GM21786 (cell line): ENCODE measurements at regions not wholly inside any gene's neighbourhood (a gene's known extent, or its start where the extent isn't known, plus 50 kb on each side); places are given as distances from the start of the nearest gene placed in this dataset.

Source experiments
- ATAC-seq: cut with Tn5 transposase; IDR thresholded peaks from one replicate; pipeline ENCODE4 v1.9.1; 2021; ENCODE audit not compliant: unreplicated experiment

GRCh38 chr14:97283841-97284240 lies 486.7 kb downstream of the VRK1 start:
- no peak for ATAC-seq

DNA sequence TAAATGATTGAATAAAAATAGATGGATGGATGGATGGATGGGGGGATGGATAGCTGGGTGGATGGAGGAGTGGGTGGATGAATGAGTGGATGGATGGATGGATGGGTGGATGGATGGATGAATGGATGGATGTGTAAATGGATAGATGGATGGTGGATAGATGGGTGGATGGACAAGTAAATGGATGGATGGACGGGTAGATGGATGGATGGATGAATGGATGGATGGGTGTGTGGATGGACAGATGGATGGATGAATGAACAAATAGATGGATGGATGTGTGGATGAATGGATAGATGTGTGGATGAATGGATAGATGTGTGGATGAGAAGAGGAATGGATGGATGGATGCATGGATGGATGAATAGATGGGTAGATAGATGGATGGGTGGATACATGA lies 490.8 kb downstream of the VRK1 start:
- ATAC-seq, result no peak

DNA sequence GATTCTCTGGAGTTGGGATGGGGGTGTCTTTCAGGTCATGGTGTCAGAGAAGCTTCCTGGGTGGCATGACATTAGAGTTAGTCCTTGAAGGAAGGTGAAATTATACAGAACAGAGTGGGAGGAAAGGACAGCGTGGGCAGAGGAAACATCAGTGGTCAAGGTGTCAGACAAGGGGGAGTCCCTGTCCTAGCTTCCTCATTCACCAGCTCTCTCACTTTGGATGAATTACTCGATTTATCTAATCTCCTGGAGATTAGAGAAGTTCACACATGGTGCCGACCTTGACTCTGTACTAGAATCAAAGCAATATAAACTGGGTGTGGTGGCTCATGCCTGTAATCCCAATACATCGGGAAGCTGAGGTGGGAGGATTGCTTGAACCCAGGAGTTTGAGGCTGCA lies 492.9 kb downstream of the VRK1 start:
- no peak for ATAC-seq

DNA sequence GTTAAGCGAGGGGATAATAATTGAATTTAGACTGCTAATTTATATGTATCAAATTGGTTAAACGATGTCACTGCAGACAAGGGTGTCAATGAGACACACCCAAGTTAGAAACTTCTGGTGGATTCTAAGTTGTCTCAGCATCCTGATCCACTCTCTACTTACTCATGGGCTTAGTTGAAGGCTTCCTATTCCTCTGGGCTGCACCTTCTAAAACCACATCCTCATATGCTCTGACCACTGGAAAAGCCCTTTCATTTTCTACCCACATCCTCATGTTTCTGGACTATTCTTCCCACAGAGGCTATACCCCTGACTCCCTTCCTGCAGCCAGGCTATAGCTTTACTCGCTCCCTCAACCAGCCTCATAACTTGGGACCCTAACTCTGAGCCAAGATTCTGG lies 493.8 kb downstream of the VRK1 start:
- no peak for ATAC-seq

GRCh38 chr14:97293659-97294058 lies 496.5 kb downstream of the VRK1 start:
- ATAC-seq, result no peak

DNA sequence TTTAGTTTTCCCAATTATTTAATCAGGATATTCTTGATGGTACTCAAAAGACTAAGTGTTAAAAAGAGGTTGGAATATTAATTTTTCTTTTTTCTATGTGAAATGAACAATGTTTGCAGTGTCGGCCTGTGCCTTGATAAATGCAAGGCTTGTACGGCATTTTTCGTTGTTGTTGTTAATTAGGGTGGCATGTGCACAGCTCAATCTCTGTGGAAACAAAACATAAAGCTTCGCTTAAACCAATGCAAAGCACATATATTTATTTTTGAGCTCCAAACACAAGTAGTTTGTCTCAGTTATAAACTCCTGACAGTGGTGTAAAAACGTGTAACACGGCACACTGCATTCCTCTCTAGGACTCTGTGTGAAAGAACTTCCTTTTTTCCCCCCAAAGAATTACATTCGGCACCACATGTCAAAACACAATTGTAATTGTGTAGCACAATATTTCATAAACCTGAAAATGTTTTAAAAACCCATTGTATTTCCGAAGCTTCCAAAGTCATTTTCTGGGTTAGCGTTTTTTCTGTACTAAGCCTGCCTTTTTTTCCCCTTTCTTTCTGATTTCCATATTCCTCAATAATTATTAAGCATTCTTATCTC lies 498.0 kb downstream of the VRK1 start:
- ATAC-seq, result no peak

DNA sequence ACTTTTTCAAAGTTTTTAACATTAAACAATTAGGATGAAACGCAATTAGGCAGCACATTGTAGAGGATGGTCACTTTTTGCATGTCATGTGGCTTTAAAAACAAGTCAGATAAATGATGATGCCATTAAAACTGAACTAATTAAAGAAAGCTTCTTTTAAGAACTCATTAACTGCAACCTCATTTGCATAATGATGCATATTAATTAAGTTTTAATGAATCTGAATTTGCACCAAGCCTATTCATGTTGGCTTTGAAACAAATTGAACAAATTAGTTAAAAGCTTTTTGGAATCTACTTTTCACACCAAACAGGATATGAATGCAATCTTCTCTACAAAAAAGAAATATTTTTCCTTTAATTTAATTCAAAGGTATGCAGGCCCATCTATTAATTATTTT lies 499.0 kb downstream of the VRK1 start:
- no peak for ATAC-seq

- no peak for ATAC-seq
Observed at GRCh38 chr14:97297100-97297499, 499.9 kb downstream of the VRK1 start.

- no peak for ATAC-seq
Observed at GRCh38 chr14:97298331-97298730, 501.1 kb downstream of the VRK1 start.

GRCh38 chr14:97298736-97299135 lies 501.6 kb downstream of the VRK1 start:
- no peak for ATAC-seq

DNA sequence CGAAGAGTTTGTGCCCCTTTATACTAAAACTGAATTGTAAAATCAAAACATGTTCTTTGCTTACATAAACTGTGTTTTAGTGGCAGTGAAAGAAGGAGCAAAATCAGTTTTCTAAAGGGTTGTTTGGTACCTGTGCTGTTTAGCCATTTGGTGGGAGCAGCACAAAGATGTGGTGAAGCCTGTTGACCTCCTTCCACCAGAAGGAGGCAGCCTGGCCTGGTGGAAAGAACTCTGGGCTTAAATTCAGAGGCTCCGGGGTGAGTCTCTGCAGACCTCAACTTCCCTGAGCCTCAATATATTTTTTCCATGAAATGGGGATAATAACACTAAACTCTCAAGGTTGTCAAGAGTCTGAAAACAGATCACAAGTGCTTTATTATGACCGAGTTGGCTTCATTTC lies 502.5 kb downstream of the VRK1 start:
- no peak for ATAC-seq

GRCh38 chr14:97301931-97302559 lies 504.9 kb downstream of the VRK1 start:
- no peak for ATAC-seq

DNA sequence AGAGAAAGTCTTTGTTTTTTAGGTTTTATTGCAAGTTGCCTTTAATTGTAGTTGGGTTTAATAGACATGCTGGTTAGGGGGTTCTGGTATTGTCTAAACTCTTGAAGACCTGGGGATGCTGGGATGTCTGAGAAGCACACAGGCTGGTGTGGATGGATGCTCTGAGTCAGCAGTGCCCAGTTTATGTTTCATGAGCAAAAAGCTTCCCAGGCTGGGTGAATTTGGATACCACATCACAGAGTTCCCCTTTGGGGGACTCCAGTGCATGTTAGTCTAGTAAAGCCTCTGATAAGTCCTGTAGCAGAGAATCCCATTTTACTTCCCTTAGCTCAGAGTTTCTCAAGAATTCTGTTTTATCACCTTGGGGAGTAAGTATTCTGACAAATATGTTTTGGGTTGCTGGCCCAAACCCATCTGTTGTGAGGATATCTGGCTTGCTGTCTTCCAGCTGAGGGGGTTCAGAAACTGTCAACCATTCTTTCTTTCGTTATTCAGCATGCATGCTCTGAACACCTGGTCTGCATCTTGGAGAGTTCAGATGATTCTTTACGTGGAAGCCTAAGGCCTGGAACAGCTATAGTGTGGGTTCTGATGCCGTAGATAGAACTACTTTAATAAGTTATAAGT lies 509.1 kb downstream of the VRK1 start:
- ATAC-seq, result peak; percentile 54

GRCh38 chr14:97306760-97307246 lies 509.6 kb downstream of the VRK1 start:
- peak; percentile 53 for ATAC-seq

DNA sequence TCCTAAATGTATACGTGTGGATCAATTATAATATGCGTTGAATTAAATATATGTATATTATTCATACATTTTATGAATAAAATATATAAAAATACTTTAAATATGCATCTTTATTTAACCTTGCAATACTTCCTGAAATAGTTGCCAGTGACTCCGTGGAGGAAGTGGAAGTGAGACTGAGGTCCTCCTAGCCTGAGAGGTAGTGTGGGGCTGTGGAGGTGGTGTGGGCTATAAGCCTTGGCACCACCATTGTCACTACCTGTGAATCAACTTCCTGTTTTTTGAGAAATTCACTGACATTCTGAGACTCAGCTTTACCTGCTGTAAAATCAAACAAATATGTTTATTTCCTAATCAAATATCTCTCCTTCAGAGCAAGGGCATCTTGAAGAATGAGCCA lies 514.2 kb downstream of the VRK1 start:
- no peak for ATAC-seq

GRCh38 chr14:97312910-97313309 lies 515.7 kb downstream of the VRK1 start:
- no peak for ATAC-seq

GRCh38 chr14:97315790-97316189 lies 518.6 kb downstream of the VRK1 start:
- ATAC-seq, result no peak

GRCh38 chr14:97318380-97318779 lies 521.2 kb downstream of the VRK1 start:
- ATAC-seq, result no peak

DNA sequence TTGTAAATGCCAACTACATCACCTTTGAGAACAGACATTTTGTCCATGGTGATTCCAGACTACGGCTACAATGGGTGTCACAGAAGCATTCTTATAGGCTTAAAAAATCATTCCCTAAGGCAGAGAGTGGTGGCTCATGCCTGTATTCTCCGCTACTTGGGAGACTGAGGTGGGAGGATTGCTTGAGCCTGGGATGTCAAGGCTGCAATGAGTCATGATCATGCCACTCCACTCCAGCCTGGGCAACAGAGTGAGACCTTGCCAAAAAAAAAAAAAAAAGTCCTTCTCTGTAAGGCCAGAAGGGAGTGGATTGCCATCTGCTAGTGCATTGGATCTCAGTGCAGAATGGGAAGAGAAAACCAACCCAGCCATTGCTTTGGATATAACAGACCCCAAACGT lies 522.5 kb downstream of the VRK1 start:
- ATAC-seq, result no peak

DNA sequence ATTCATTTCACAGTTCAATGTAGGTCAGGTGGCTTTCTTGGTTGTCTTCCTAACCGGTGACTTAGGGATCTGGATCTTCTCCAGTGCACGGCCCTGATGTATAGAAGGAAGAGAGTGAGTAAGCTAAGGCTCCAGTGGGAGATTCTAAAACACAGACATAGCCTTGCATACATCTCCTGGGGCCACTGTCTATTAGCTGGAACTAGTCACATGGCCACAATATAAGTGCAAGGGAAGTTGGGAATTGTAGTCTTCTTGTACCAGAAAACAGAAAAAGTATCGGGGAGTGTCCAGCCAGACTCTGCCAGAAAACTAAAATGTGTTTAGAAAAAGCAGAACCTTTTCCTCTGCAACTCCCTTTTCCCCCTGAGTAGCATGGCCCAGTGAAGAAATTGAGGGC lies 531.6 kb downstream of the VRK1 start:
- no peak for ATAC-seq

DNA sequence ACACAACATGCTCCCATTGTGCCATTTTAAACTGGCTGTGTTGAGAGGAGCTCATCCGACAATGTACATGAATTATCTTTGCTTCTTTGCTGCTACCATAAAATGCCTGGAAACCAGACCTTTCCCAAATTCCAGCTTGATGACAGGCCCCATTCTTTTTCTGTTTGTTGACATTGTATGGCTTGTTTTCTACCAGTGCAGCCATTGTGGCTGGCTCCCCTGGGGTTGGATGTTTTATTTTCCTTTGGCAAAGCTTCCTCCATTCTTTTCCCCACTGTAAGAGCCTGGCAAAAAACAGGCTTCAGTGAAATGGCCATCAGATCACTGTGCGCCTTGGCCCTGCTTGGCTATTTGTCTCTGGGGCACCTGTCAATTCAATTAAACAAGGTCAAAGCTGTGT lies 532.5 kb downstream of the VRK1 start:
- no peak for ATAC-seq

GRCh38 chr14:97331058-97331457 lies 533.9 kb downstream of the VRK1 start:
- ATAC-seq, result no peak

GRCh38 chr14:97331526-97331925 lies 534.3 kb downstream of the VRK1 start:
- ATAC-seq, result no peak
